T-cell (primary cell): ENCODE measurements at regions not wholly inside any gene's neighbourhood (a gene's known extent, or its start where the extent isn't known, plus 50 kb on each side); places are given as distances from the start of the nearest gene placed in this dataset.
"Not testable (repeated sequence)": the region's sequence is repeated elsewhere in the genome, so short reads cannot be mapped to it uniquely, and the experiment has no call there.

Experiments used
- ATAC-seq, 4 experiments: fragments of 200-7000 bp in 3 of 4; fragments of 150-1000 bp in 1 of 4; cut with Tn5 transposase; replicated peaks in 1 of 4; 1 replicate in 3 of 4; 2 replicates in 1 of 4; pipeline ENCODE4 v1.10.0; 2021; ENCODE audit warnings: moderate library complexity in 3 of 4, mild to moderate bottlenecking in 2 of 4, moderate number of reproducible peaks in 1 of 4
- CTCF ChIA-PET, 2 donors: fragments of 300-600 bp; sonication (Branson Sonifier 250); formaldehyde crosslinking; loops; one replicate each; lab custom pipeline; 2022; ENCODE audit warnings: antibody characterized with exemption in 2 of 2; lab: Charles Lee
- POLR2A ChIA-PET, 2 donors: fragments of 300-600 bp; sonication (Branson Sonifier 250); formaldehyde crosslinking; loops; one replicate each; lab custom pipeline; 2022; ENCODE audit warnings: antibody characterized with exemption in 2 of 2; lab: Charles Lee
- DNase-seq, 35 experiments: peaks; one replicate each; pipeline versions ENCODE4 v3.0.0 to v3.0.0-alpha.2; 2013 to 2023
- H3K27ac ChIP-seq: one replicate; pipeline ENCODE4 v1.5.1; 2013; ENCODE audit warnings: low read length
- H3K27me3 ChIP-seq, 2 experiments: replicated peaks in 1 of 2; 1 replicate in 1 of 2; 2 replicates in 1 of 2; pipeline versions ENCODE4 v1.6.1 to v1.7.0; 2013; ENCODE audit warnings: low read length in 1 of 2, mixed read lengths in 1 of 2; ENCODE audit not compliant: control insufficient read depth in 2 of 2, insufficient read depth in 2 of 2; ENCODE audit errors: extremely low read depth in 1 of 2
- H3K36me3 ChIP-seq, 2 donors: 1 replicate in 1 of 2; 2 replicates in 1 of 2; pipeline versions ENCODE4 v1.6.1 to v1.7.0; 2013; ENCODE audit warnings: low read length in 1 of 2; ENCODE audit not compliant: control insufficient read depth in 2 of 2, insufficient read depth in 1 of 2; ENCODE audit errors: extremely low read depth in 1 of 2
- H3K4me1 ChIP-seq, 2 experiments: 1 replicate in 1 of 2; 2 replicates in 1 of 2; pipeline versions ENCODE4 v1.6.1 to v1.7.0; 2013; ENCODE audit warnings: low read length in 2 of 2, mixed read lengths in 1 of 2; ENCODE audit not compliant: insufficient read depth in 2 of 2, control insufficient read depth in 1 of 2; ENCODE audit errors: extremely low read depth in 1 of 2
- H3K4me3 ChIP-seq, 2 donors: 1 replicate in 1 of 2; 2 replicates in 1 of 2; pipeline versions ENCODE4 v1.5.1 to v1.7.0; 2013; ENCODE audit warnings: mild to moderate bottlenecking in 2 of 2, low read length in 1 of 2, moderate library complexity in 1 of 2; ENCODE audit not compliant: control insufficient read depth in 1 of 2; ENCODE audit errors: extremely low read depth in 1 of 2
- H3K9me3 ChIP-seq: 2 replicates; pipeline ENCODE4 v1.7.0; 2013
- H3K27ac Mint-ChIP-seq, 2 donors: one replicate each; pipeline ENCODE4 v1.8.0; 2020 to 2021; ENCODE audit warnings: mild to moderate bottlenecking in 2 of 2, mixed read lengths in 2 of 2
- H3K27me3 Mint-ChIP-seq, 2 donors: one replicate each; pipeline ENCODE4 v1.8.0; 2021 to 2022; ENCODE audit warnings: mixed read lengths in 2 of 2
- H3K36me3 Mint-ChIP-seq: one replicate; pipeline ENCODE4 v1.8.0; 2021; ENCODE audit warnings: mixed read lengths
- H3K4me1 Mint-ChIP-seq, 3 donors: one replicate each; pipeline ENCODE4 v1.8.0; 2020 to 2022; ENCODE audit warnings: mixed read lengths in 3 of 3, mild to moderate bottlenecking in 1 of 3
- H3K4me3 Mint-ChIP-seq, 3 donors: one replicate each; pipeline ENCODE4 v1.8.0; 2020 to 2022; ENCODE audit warnings: mild to moderate bottlenecking in 3 of 3, mixed read lengths in 3 of 3, moderate library complexity in 3 of 3
- H3K9me3 Mint-ChIP-seq, 3 donors: one replicate each; pipeline ENCODE4 v1.8.0; 2020 to 2022; ENCODE audit warnings: mixed read lengths in 3 of 3
- WGBS: methylation state at CpG from one replicate; pipeline ENCODE4 v1.1.5; 2013; ENCODE audit warnings: missing lambda C conversion rate; ENCODE audit not compliant: insufficient coverage; 5-methylcytosine and 5-hydroxymethylcytosine counted together

GRCh38 chr18:52237551-52237950, 102.4 kb upstream of the DCC start:
- no peaks in the 10 kb centered on the region for H3K4me1 ChIP-seq
- no peak overlapping the region for H3K27ac ChIP-seq
- H3K36me3 ChIP-seq, result no peaks in the 10 kb centered on the region
- ATAC-seq (no peak), DNase-seq (no peak)
- ChIA-PET CTCF (interaction anchor here in 1 of 2 donors (0.6 kb wide), 1 partner anchor 619 kb away, joined by 3 read pairs; no protein-coding TSS in a partner anchor), POLR2A (no interaction called here)
- H3K4me3 Mint-ChIP-seq, result no peak overlapping the region
- H3K36me3 Mint-ChIP-seq, result no peaks in the 10 kb centered on the region
- 73% methylated on average over 1 of the region's 2 CpGs for WGBS
- no peaks in the 10 kb centered on the region for H3K9me3 ChIP-seq
- H3K27me3 ChIP-seq, result no peaks in the 10 kb centered on the region
- H3K27ac Mint-ChIP-seq, result no peak overlapping the region
- H3K9me3 Mint-ChIP-seq, result peaks cover 0 to 9% (median 5%) of the 10 kb centered on the region in 3 donors
- no peak overlapping the region for H3K4me3 ChIP-seq
- H3K4me1 Mint-ChIP-seq, result no peaks in the 10 kb centered on the region
- H3K27me3 Mint-ChIP-seq, result no peaks in the 10 kb centered on the region

GRCh38 chr18:52242711-52243110, 97.3 kb upstream of the DCC start:
- no peak for ATAC-seq
- ChIA-PET CTCF (no interaction called here), POLR2A (no interaction called here)
- Mint-ChIP-seq H3K4me1 (no peaks in the 10 kb centered on the region), H3K27ac (no peak overlapping the region), H3K4me3 (no peak overlapping the region), H3K9me3 (peaks cover 6 to 15% (median 13%) of the 10 kb centered on the region in 3 donors), H3K27me3 (no peaks in the 10 kb centered on the region), H3K36me3 (no peaks in the 10 kb centered on the region)
- no peaks in the 10 kb centered on the region for H3K36me3 ChIP-seq
- H3K27me3 ChIP-seq, result no peaks in the 10 kb centered on the region
- no peak overlapping the region for H3K4me3 ChIP-seq
- WGBS, result no CpG with 5 or more reads among the region's 2 CpGs
- no peak overlapping the region for H3K27ac ChIP-seq
- no peak for DNase-seq
- no peaks in the 10 kb centered on the region for H3K9me3 ChIP-seq
- no peaks in the 10 kb centered on the region for H3K4me1 ChIP-seq

DNA sequence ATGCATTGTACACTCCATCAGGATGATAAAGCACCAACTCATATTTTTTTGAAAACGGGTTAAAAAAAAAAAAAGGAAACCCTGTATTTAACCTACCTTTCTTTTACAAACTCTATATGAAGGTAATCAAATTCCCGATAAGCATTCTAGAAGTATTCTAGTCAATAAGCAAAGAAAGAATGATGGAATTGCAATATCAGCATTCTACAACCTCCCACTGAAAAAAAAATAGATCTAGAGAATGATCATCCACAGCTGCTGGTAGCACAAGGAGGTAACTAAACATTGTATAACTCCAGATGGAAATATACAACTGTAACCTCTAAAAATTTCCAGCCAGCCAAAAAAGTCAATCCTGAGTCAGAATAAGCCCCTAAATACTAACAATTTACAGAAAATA, 95.3 kb upstream of the DCC start:
- POLR2A ChIA-PET, result no interaction called here
- Mint-ChIP-seq H3K9me3 (peaks cover 6 to 16% (median 11%) of the 10 kb centered on the region in 3 donors), H3K4me1 (no peaks in the 10 kb centered on the region), H3K27me3 (no peaks in the 10 kb centered on the region), H3K4me3 (no peak overlapping the region), H3K36me3 (no peaks in the 10 kb centered on the region), H3K27ac (no peak overlapping the region)
- Histone ChIP-seq H3K4me1 (no peaks in the 10 kb centered on the region), H3K27ac (no peak overlapping the region), H3K27me3 (no peaks in the 10 kb centered on the region), H3K36me3 (no peaks in the 10 kb centered on the region), H3K4me3 (no peak overlapping the region), H3K9me3 (no peaks in the 10 kb centered on the region)
- DNase-seq (no peak), ATAC-seq (no peak)
- CTCF ChIA-PET, result no interaction called here
- no CpG with 5 or more reads among the region's 2 CpGs for WGBS

DNA sequence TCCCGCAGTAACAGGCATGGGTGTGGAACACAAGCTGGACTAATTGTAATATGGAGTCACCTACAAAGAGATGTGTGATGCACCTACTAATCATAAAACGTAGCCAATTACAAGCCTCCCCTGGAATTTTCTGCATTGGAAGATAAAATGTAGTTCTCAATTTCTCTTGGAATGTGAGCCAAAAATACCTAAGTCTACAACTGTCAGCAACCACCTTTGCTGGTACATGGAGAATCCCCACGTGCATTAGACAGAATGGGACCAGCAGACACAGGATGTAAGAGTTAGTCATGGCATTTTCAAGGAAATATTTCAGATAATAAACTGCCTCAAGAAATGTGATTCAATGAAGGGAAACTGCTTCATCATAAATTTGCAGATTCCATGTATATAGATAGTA, 85.6 kb upstream of the DCC start:
- no peak overlapping the region for H3K4me3 Mint-ChIP-seq
- no peak overlapping the region for H3K27ac Mint-ChIP-seq
- no peak for DNase-seq
- peaks cover 0 to 13% (median 7%) of the 10 kb centered on the region in 3 donors for H3K9me3 Mint-ChIP-seq
- H3K36me3 Mint-ChIP-seq, result no peaks in the 10 kb centered on the region
- no peak for ATAC-seq
- CTCF ChIA-PET, result no interaction called here
- Histone ChIP-seq H3K36me3 (no peaks in the 10 kb centered on the region), H3K4me3 (no peak overlapping the region), H3K27ac (no peak overlapping the region), H3K27me3 (no peaks in the 10 kb centered on the region), H3K4me1 (no peaks in the 10 kb centered on the region), H3K9me3 (no peaks in the 10 kb centered on the region)
- no peaks in the 10 kb centered on the region for H3K4me1 Mint-ChIP-seq
- WGBS, result no CpG with 5 or more reads among the region's 3 CpGs
- POLR2A ChIA-PET, result interaction anchor here in 1 of 2 donors (0.5 kb wide), 1 partner anchor 1977 kb away, joined by 3 read pairs; no protein-coding TSS in a partner anchor
- H3K27me3 Mint-ChIP-seq, result no peaks in the 10 kb centered on the region

DNA sequence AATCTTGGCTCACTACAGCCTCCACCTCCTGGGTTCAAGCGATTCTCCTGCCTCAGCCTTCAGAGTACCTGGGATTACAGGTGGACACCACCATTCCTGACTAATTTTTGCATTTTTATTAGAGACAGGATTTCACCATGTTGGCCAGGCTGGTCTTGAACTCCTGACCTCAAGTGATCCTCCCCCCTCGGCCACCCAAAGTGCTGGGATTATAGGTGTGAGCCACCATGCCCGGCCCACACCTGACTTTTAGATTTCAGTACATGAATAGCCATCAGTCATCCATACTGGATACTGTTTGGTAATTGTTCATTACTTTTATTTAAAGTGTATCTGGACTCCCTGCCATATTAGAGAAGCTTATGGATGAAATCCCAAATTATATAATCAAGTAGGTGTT, 82.6 kb upstream of the DCC start:
- H3K27ac Mint-ChIP-seq, H3K36me3 Mint-ChIP-seq, DNase-seq, H3K27ac ChIP-seq, ATAC-seq, H3K9me3 ChIP-seq, H3K36me3 ChIP-seq, H3K27me3 Mint-ChIP-seq, POLR2A ChIA-PET, CTCF ChIA-PET, H3K4me3 Mint-ChIP-seq, H3K4me1 Mint-ChIP-seq, H3K4me1 ChIP-seq, H3K9me3 Mint-ChIP-seq, H3K27me3 ChIP-seq, H3K4me3 ChIP-seq: not testable (repeated sequence)
- 93% methylated on average over 1 of the region's 3 CpGs for WGBS

DNA sequence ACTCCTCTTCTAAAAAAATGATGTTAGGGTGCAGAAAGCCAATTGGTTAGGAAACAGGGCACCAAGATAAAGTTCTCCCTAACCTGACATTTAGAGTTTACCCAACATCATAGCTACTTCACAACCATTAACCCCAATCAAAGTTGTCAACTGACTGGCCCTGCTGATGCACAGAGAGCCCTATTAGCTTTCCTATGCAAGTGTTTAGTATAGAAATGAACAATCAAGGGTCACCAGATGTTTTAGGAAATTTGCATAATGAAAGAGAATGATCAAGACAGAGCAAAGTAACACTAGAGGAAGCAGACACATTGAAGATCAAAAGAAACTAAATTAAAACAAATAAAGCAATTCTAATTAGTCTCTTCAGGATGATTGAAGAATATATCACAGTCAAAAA, 64.2 kb upstream of the DCC start:
- no peak for ATAC-seq
- Mint-ChIP-seq H3K27ac (no peak overlapping the region), H3K4me3 (no peak overlapping the region), H3K27me3 (no peaks in the 10 kb centered on the region), H3K36me3 (no peaks in the 10 kb centered on the region), H3K4me1 (no peaks in the 10 kb centered on the region), H3K9me3 (peaks cover 0 to 6% (median 0%) of the 10 kb centered on the region in 3 donors)
- CTCF ChIA-PET, result no interaction called here
- Histone ChIP-seq H3K27me3 (no peaks in the 10 kb centered on the region), H3K4me3 (no peak overlapping the region), H3K9me3 (no peaks in the 10 kb centered on the region), H3K4me1 (no peaks in the 10 kb centered on the region), H3K27ac (no peak overlapping the region), H3K36me3 (no peaks in the 10 kb centered on the region)
- DNase-seq, result no peak
- POLR2A ChIA-PET, result interaction anchor here in 1 of 2 donors (0.6 kb wide), 1 partner anchor 1297 kb away, joined by 3 read pairs; no protein-coding TSS in a partner anchor

DNA sequence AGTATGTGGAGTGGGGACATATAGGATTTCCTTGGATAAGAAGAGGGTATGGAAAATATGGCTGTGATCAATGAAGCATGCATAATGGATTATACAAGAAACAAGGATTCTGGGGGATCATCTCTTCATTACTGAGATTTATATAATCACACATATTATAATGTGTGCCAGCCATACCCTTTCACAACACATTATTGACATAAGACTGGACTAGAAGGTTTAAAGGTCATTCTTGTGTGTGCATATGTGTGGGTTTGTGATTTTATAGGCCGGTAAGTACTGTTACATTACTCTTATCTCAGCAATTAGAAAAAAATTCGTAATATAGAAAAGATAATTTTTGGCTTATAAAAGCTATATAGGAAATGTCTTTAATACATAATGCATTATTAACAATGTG, 62.2 kb upstream of the DCC start:
- no peak for DNase-seq
- CTCF ChIA-PET, result no interaction called here

More for the DNA sequence above, 62.2 kb upstream of the DCC start:
- Mint-ChIP-seq H3K4me1 (no peaks in the 10 kb centered on the region), H3K36me3 (no peaks in the 10 kb centered on the region), H3K4me3 (no peak overlapping the region), H3K27ac (no peak overlapping the region), H3K9me3 (peaks cover 0 to 4% (median 0%) of the 10 kb centered on the region in 3 donors), H3K27me3 (no peaks in the 10 kb centered on the region)
- ATAC-seq, result no peak
- no peaks in the 10 kb centered on the region for H3K9me3 ChIP-seq
- no peaks in the 10 kb centered on the region for H3K27me3 ChIP-seq
- no CpG with 5 or more reads among the region's 2 CpGs for WGBS
- H3K4me1 ChIP-seq, result no peaks in the 10 kb centered on the region
- POLR2A ChIA-PET, result no interaction called here
- no peak overlapping the region for H3K4me3 ChIP-seq
- H3K36me3 ChIP-seq, result no peaks in the 10 kb centered on the region
- no peak overlapping the region for H3K27ac ChIP-seq
